GM23338 (cell line): ENCODE measurements at regions not wholly inside any gene's neighbourhood (a gene's known extent, or its start where the extent isn't known, plus 50 kb on each side); places are given as distances from the start of the nearest gene placed in this dataset.

ENCODE experiments used
- ATAC-seq: fragments of 200-7000 bp; cut with Tn5 transposase; 3 replicates; pipeline ENCODE4 v1.9.1; 2020
- DNase-seq: peaks from one replicate; pipeline ENCODE4 v3.0.0-alpha.2; 2015; ENCODE audit warnings: low spot score
- H2AFZ ChIP-seq: fragments of 200-600 bp; sonication (generic); 2 replicates; pipeline ENCODE4 v1.8.0; 2016; ENCODE audit warnings: antibody characterized with exemption, mild to moderate bottlenecking, moderate library complexity
- H3F3A ChIP-seq: fragments of 200-600 bp; sonication (generic); replicated peaks from 2 replicates; pipeline ENCODE4 v1.8.0; 2017; ENCODE audit warnings: antibody characterized with exemption, mixed run types, low read depth
- H3K27ac ChIP-seq: fragments of 200-600 bp; sonication (generic); 2 replicates; pipeline ENCODE4 v1.6.1; 2016; ENCODE audit warnings: low read depth
- H3K27me3 ChIP-seq: fragments of 200-600 bp; sonication (generic); 2 replicates; pipeline ENCODE4 v1.8.0; 2016; ENCODE audit warnings: mild to moderate bottlenecking, mixed run types, moderate library complexity; ENCODE audit not compliant: insufficient read depth
- H3K36me3 ChIP-seq: fragments of 200-600 bp; sonication (generic); 2 replicates; pipeline ENCODE4 v1.8.0; 2016; ENCODE audit warnings: mild to moderate bottlenecking; ENCODE audit not compliant: insufficient read depth
- H3K4me1 ChIP-seq: fragments of 200-600 bp; sonication (generic); 2 replicates; pipeline ENCODE4 v1.8.0; 2016; ENCODE audit warnings: mild to moderate bottlenecking, moderate library complexity; ENCODE audit not compliant: insufficient read depth
- H3K4me2 ChIP-seq: fragments of 200-600 bp; sonication (generic); 2 replicates; pipeline ENCODE4 v1.7.1; 2017; ENCODE audit warnings: mixed run types
- H3K4me3 ChIP-seq: fragments of 200-600 bp; sonication (generic); 2 replicates; pipeline ENCODE4 v1.6.1; 2016; ENCODE audit warnings: mixed run types
- H3K79me2 ChIP-seq: fragments of 200-600 bp; sonication (generic); replicated peaks from 2 replicates; pipeline ENCODE4 v1.8.0; 2017; ENCODE audit warnings: mild to moderate bottlenecking; ENCODE audit not compliant: insufficient read depth
- H3K9me2 ChIP-seq: fragments of 200-600 bp; sonication (generic); 2 replicates; pipeline ENCODE4 v1.8.0; 2017; ENCODE audit not compliant: insufficient read depth
- H4K20me1 ChIP-seq: fragments of 200-600 bp; sonication (generic); replicated peaks from 2 replicates; pipeline ENCODE4 v1.8.0; 2017; ENCODE audit warnings: mild to moderate bottlenecking; ENCODE audit not compliant: insufficient read depth
- H3K27ac Mint-ChIP-seq: 2 replicates; pipeline ENCODE4 v1.8.0; 2020; ENCODE audit warnings: inconsistent platforms, mild to moderate bottlenecking, moderate library complexity, mixed read lengths
- H3K27me3 Mint-ChIP-seq: 3 replicates; pipeline ENCODE4 v1.8.0; 2022; ENCODE audit warnings: low read depth, mild to moderate bottlenecking, moderate library complexity, mixed read lengths, inconsistent platforms; ENCODE audit not compliant: insufficient read depth, poor library complexity
- H3K36me3 Mint-ChIP-seq: 3 replicates; pipeline ENCODE4 v1.8.0; 2021; ENCODE audit warnings: low read depth, mild to moderate bottlenecking, inconsistent platforms, moderate library complexity, mixed read lengths
- H3K4me1 Mint-ChIP-seq: 3 replicates; pipeline ENCODE4 v1.8.0; 2020; ENCODE audit warnings: mild to moderate bottlenecking, inconsistent platforms, mixed read lengths
- H3K4me3 Mint-ChIP-seq: 3 replicates; pipeline ENCODE4 v1.8.0; 2021; ENCODE audit warnings: moderate library complexity, mild to moderate bottlenecking, inconsistent platforms, mixed read lengths
- H3K9me3 Mint-ChIP-seq: 3 replicates; pipeline ENCODE4 v1.8.0; 2020; ENCODE audit warnings: moderate library complexity, mild to moderate bottlenecking, inconsistent platforms, mixed read lengths
- EZH2 ChIP-seq: fragments of 200-600 bp; sonication (generic); IDR thresholded peaks from one replicate; pipeline ENCODE4 v1.8.0; 2017; ENCODE audit warnings: antibody characterized with exemption, mild to moderate bottlenecking, low read depth; ENCODE audit not compliant: unreplicated experiment
- JUNB ChIP-seq: IDR thresholded peaks from one replicate; pipeline ENCODE4 v1.6.1; 2016; ENCODE audit warnings: antibody characterized with exemption; ENCODE audit not compliant: unreplicated experiment
- NANOG ChIP-seq: IDR thresholded peaks from 2 replicates; pipeline ENCODE4 v1.6.1; 2016; ENCODE audit warnings: antibody characterized with exemption, borderline replicate concordance
- STAT1 ChIP-seq: IDR thresholded peaks from one replicate; pipeline ENCODE4 v1.6.1; 2016; ENCODE audit warnings: antibody characterized with exemption; ENCODE audit not compliant: unreplicated experiment
- ZNF114 ChIP-seq: fragments of 250-450 bp; sonication (Bioruptor Pico); IDR thresholded peaks from 2 replicates; pipeline ENCODE4 v1.5.0; 2020; ENCODE audit warnings: mild to moderate bottlenecking, moderate library complexity
- TF ChIP-seq, protein P1 (sequence below), 2 experiments: fragments of 200-600 bp in 1 of 2; sonication (generic) in 1 of 2; conservative IDR thresholded peaks; 2 replicates each; pipeline versions ENCODE4 v1.5.1 to v1.6.1; 2016 to 2017; ENCODE audit warnings: antibody characterized with exemption in 2 of 2, low read depth in 2 of 2, mild to moderate bottlenecking in 2 of 2, moderate library complexity in 1 of 2
- TF ChIP-seq, protein P2 (sequence below): IDR thresholded peaks from one replicate; pipeline ENCODE4 v1.6.1; 2018; ENCODE audit warnings: antibody characterized with exemption; ENCODE audit not compliant: unreplicated experiment

DNA sequence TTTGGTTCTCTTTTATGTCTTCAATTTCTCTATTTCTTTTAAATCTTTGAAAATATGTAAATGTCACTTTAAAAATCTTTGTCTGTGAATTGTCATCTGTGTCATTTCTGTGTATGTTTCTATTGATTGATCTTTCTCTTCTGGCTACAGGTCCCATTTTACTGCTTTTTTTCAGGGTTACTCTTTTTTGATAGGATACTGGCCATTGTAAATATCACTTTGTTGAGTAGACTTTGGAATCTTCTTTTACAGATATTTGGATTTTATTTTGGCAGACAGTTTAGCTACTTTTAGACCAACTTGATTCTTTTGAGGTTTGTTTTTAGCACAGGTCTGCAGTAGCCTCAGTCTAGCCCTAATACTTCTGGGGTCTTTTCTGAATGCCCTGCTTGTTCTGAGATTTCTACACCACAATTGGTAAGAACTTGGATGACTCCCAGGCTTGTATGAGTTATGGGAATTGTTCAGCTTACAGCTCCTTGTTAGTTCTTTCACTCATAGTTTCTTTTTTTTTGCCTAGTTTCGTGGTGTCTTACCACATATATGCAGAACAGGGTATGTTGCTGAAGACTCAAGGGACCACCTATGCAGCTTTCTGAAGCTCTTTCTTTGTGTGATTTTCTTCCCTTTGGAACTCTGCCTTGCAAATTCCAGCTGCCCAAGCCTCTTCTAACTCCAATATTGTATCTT lies 122.2 kb downstream of the QPCT start:
- Histone ChIP-seq H3K9me2 (peaks cover under 1% of the 10 kb centered on the region; the same call in 1 of the 2 replicates), H4K20me1 (0 out of 2 replicates have a peak, but pooled peaks cover 1% of the 10 kb centered on the region), H3K4me2 (no peak overlapping the region), H3K27me3 (no peaks in the 10 kb centered on the region), H3K4me3 (no peak overlapping the region), H3K36me3 (no peaks in the 10 kb centered on the region), H2AFZ (no peak overlapping the region), H3K79me2 (no peaks in the 10 kb centered on the region), H3K27ac (no peak overlapping the region), H3F3A (no peaks in the 10 kb centered on the region), H3K4me1 (no peaks in the 10 kb centered on the region)
- Mint-ChIP-seq H3K27ac (no peak overlapping the region), H3K36me3 (no peaks in the 10 kb centered on the region), H3K4me1 (peaks cover 2% of the 10 kb centered on the region; the same call in 2 of the 3 replicates), H3K4me3 (no peak overlapping the region), H3K27me3 (no peaks in the 10 kb centered on the region), H3K9me3 (no peaks in the 10 kb centered on the region)
- DNase-seq (no peak), ATAC-seq (no peak)
- TF ChIP-seq, protein P1, sequence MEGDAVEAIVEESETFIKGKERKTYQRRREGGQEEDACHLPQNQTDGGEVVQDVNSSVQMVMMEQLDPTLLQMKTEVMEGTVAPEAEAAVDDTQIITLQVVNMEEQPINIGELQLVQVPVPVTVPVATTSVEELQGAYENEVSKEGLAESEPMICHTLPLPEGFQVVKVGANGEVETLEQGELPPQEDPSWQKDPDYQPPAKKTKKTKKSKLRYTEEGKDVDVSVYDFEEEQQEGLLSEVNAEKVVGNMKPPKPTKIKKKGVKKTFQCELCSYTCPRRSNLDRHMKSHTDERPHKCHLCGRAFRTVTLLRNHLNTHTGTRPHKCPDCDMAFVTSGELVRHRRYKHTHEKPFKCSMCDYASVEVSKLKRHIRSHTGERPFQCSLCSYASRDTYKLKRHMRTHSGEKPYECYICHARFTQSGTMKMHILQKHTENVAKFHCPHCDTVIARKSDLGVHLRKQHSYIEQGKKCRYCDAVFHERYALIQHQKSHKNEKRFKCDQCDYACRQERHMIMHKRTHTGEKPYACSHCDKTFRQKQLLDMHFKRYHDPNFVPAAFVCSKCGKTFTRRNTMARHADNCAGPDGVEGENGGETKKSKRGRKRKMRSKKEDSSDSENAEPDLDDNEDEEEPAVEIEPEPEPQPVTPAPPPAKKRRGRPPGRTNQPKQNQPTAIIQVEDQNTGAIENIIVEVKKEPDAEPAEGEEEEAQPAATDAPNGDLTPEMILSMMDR (conservative IDR thresholded peaks at IDR 0.05; ENCODE audit: low read depth in 2 of 2): no peak
- TF ChIP-seq ZNF114 (CRISPR knock-in tag): no peak
- TF ChIP-seq EZH2: no peak
- TF ChIP-seq STAT1: no peak

DNA sequence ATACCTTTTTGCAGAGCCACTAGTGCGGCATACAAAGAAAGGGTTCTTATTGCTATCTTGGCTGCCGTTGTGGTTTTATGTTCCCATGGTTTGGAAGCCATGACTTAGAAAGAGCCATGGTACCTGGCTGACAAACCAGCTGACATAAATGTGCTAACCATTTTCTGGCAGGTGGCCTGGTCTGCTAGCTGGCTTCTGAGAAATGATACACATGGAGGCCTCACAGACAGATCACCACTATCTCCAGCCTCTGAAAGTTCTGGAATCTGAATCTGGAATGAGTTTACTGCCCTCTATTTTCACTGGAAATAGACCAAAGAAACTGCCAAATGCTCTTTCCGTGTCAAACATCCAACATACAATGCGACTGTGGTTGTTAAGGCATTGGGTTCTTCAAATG lies 123.7 kb downstream of the QPCT start:
- Mint-ChIP-seq H3K36me3 (no peaks in the 10 kb centered on the region), H3K4me1 (peaks cover 2% of the 10 kb centered on the region; the same call in 2 of the 3 replicates)
- TF ChIP-seq JUNB (no peak), EZH2 (no peak), NANOG (no peak)
- TF ChIP-seq, protein P2, sequence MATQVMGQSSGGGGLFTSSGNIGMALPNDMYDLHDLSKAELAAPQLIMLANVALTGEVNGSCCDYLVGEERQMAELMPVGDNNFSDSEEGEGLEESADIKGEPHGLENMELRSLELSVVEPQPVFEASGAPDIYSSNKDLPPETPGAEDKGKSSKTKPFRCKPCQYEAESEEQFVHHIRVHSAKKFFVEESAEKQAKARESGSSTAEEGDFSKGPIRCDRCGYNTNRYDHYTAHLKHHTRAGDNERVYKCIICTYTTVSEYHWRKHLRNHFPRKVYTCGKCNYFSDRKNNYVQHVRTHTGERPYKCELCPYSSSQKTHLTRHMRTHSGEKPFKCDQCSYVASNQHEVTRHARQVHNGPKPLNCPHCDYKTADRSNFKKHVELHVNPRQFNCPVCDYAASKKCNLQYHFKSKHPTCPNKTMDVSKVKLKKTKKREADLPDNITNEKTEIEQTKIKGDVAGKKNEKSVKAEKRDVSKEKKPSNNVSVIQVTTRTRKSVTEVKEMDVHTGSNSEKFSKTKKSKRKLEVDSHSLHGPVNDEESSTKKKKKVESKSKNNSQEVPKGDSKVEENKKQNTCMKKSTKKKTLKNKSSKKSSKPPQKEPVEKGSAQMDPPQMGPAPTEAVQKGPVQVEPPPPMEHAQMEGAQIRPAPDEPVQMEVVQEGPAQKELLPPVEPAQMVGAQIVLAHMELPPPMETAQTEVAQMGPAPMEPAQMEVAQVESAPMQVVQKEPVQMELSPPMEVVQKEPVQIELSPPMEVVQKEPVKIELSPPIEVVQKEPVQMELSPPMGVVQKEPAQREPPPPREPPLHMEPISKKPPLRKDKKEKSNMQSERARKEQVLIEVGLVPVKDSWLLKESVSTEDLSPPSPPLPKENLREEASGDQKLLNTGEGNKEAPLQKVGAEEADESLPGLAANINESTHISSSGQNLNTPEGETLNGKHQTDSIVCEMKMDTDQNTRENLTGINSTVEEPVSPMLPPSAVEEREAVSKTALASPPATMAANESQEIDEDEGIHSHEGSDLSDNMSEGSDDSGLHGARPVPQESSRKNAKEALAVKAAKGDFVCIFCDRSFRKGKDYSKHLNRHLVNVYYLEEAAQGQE: no peak
- TF ChIP-seq, protein P1 (conservative IDR thresholded peaks at IDR 0.05; ENCODE audit: low read depth in 2 of 2): no peak

More for the DNA sequence above, 123.7 kb downstream of the QPCT start:
- peak overlapping the region; percentile 63; the same call in 1 of the 2 replicates for H2AFZ ChIP-seq
- peaks cover 3% of the 10 kb centered on the region; the same call in 1 of the 2 replicates for H3K9me2 ChIP-seq
- no peaks in the 10 kb centered on the region for H3K9me3 Mint-ChIP-seq
- ATAC-seq: no peak
- no peaks in the 10 kb centered on the region for H3K79me2 ChIP-seq
- H3K4me3 ChIP-seq: no peak overlapping the region
- H3K4me1 ChIP-seq: no peaks in the 10 kb centered on the region
- no peaks in the 10 kb centered on the region for H3F3A ChIP-seq
- no peak overlapping the region for H3K27ac Mint-ChIP-seq
- no peak for DNase-seq
- no peak overlapping the region for H3K4me3 Mint-ChIP-seq
- H3K36me3 ChIP-seq: no peaks in the 10 kb centered on the region
- no peak overlapping the region for H3K4me2 ChIP-seq
- H3K27me3 Mint-ChIP-seq: no peaks in the 10 kb centered on the region
- no peak overlapping the region for H3K27ac ChIP-seq
- H4K20me1 ChIP-seq: 0 out of 2 replicates have a peak, but pooled peaks cover 2% of the 10 kb centered on the region
- H3K27me3 ChIP-seq: no peaks in the 10 kb centered on the region
